ENCODE measurements at regions not wholly inside any gene's neighbourhood (a gene's known extent, or its start where the extent isn't known, plus 50 kb on each side); places are given as distances from the start of the nearest gene placed in this dataset.

DNA sequence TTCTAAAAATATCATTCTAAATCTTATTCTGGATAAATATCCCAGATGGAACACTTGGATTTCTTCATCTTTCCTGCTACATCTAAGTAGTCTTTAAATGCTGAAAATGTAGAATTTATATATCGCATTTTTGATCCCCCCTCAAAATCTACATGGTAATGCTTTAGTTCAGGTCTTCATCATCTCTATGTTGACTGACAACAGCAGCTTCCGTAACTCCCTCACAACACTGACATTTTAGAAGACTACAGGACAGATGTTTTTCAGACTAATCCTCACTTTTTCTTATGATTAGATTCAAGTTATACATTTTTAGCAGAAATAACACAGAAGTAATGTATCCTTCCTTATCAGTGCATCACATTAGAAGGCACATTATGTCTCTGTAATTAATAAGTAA is 336.5 kb downstream of the LMO4 start:
- TF ChIP-seq CTCF (IDR thresholded peaks at IDR 0.05) (no peak), POLR2A (IDR thresholded peaks at IDR 0.05) (no peak)
